Breast epithelium (tissue), 3 donors: ENCODE measurements at regions not wholly inside any gene's neighbourhood (a gene's known extent, or its start where the extent isn't known, plus 50 kb on each side); places are given as distances from the start of the nearest gene placed in this dataset.

Source experiments
- CTCF ChIP-seq, 3 donors: fragments of 450-650 bp; IDR thresholded peaks; one replicate each; pipeline ENCODE4 v1.5.1; 2016 to 2017; ENCODE audit warnings: antibody characterized with exemption in 3 of 3, mild to moderate bottlenecking in 3 of 3, moderate library complexity in 3 of 3
- POLR2A ChIP-seq: fragments of 450-650 bp; IDR thresholded peaks from one replicate; pipeline ENCODE4 v1.6.1; 2016; ENCODE audit warnings: antibody characterized with exemption, mild to moderate bottlenecking, moderate library complexity
- POLR2AphosphoS5 ChIP-seq, 3 donors: sonication (generic); formaldehyde crosslinking; IDR thresholded peaks; one replicate each; pipeline ENCODE4 v1.6.1; 2017; ENCODE audit warnings: antibody characterized with exemption in 3 of 3

- TF ChIP-seq POLR2AphosphoS5 (IDR thresholded peaks at IDR 0.05), result no peak
- no peak for TF ChIP-seq POLR2A
- TF ChIP-seq CTCF (IDR thresholded peaks at IDR 0.05), result no peak
These were observed 625.3 kb upstream of the PRR20A start for GRCh38 chr13:56515441-56515840.
